ENCODE measurements at regions not wholly inside any gene's neighbourhood (a gene's known extent, or its start where the extent isn't known, plus 50 kb on each side); places are given as distances from the start of the nearest gene placed in this dataset.

- no peak for TF ChIP-seq CTCF (conservative IDR thresholded peaks at IDR 0.05)
- no peak for TF ChIP-seq EZH2 (IDR thresholded peaks at IDR 0.05; ENCODE audit: low read depth)
Observed at GRCh38 chr10:117486606-117487005, 55.9 kb upstream of the EMX2 start.

All from PC-9 (cell line).